ENCODE measurements at regions not wholly inside any gene's neighbourhood (a gene's known extent, or its start where the extent isn't known, plus 50 kb on each side); places are given as distances from the start of the nearest gene placed in this dataset.

DNA sequence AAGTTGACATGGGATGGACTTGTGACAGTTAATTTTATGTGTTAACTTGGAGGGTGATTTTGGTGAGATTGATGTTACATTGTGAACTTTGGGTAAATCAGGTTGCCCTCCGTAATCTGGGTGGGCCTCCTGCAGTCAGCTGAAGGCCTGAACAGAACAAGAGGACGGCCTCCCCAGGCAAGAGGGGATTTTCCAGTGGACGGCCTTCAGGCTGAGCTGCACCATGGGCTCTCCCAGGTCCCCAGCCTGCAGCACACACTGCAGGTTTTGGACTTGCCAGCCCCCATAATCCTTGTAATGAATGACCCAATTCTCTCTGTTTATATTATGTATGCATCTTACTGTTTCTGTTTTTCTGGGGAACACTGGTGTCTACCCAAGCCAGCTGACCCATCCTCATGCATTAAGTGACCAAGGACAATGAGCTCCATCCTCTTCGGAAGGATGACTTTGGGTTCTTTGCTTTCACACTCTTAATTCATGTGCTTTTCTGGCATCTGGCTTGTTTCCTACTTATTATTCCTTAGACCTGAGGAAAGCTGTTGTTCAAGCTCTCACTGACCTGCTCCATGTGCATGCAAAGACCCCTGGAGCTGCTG, 64.2 kb downstream of the DACT2 start:
- 95 to 96% methylated on average over 4 of the region's 4 CpGs for WGBS, 2 donors
- DNase-seq, result no peak
- no peak for TF ChIP-seq POLR2A (IDR thresholded peaks at IDR 0.05)
- TF ChIP-seq, protein P1, sequence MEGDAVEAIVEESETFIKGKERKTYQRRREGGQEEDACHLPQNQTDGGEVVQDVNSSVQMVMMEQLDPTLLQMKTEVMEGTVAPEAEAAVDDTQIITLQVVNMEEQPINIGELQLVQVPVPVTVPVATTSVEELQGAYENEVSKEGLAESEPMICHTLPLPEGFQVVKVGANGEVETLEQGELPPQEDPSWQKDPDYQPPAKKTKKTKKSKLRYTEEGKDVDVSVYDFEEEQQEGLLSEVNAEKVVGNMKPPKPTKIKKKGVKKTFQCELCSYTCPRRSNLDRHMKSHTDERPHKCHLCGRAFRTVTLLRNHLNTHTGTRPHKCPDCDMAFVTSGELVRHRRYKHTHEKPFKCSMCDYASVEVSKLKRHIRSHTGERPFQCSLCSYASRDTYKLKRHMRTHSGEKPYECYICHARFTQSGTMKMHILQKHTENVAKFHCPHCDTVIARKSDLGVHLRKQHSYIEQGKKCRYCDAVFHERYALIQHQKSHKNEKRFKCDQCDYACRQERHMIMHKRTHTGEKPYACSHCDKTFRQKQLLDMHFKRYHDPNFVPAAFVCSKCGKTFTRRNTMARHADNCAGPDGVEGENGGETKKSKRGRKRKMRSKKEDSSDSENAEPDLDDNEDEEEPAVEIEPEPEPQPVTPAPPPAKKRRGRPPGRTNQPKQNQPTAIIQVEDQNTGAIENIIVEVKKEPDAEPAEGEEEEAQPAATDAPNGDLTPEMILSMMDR (IDR thresholded peaks at IDR 0.05), result no peak
- H3K36me3 ChIP-seq, result no peaks in the 10 kb centered on the region
- H3K27ac ChIP-seq, result no peak overlapping the region
- no peaks in the 10 kb centered on the region for H3K9me3 ChIP-seq
- intact Hi-C loops (cut with DNase I), result no loop called here
- H3K27me3 ChIP-seq, result no peaks in the 10 kb centered on the region
- no peaks in the 10 kb centered on the region for H3K4me1 ChIP-seq
- no peak overlapping the region for H3K4me3 ChIP-seq (replicated peaks in 1 of 3)

DNA sequence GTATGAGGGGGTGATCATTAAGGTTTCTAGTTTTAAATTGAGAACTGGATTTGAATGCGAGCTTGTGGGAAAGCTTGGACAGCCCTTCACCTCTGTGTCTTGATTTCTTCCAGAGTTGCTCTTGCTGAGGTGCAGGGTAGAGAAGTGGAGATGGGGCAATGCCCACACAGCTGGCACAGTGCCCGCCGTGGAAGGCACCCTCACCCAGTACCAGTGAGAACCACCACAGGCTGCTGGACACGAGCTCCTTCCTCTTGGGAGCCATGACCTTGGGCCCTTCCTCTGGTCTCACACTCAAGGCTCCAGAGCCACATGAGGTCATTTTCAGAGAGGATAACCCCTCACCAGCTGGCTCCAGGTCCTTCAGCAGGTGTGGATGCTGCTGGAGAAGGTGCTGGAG, 67.3 kb downstream of the DACT2 start:
- intact Hi-C loops (cut with DNase I), result no loop called here
- Histone ChIP-seq H3K4me3 (replicated peaks in 1 of 3) (no peak overlapping the region), H3K27me3 (no peaks in the 10 kb centered on the region), H3K27ac (no peak overlapping the region), H3K9me3 (no peaks in the 10 kb centered on the region), H3K36me3 (no peaks in the 10 kb centered on the region), H3K4me1 (peaks cover 0 to 12% of the 10 kb centered on the region in 2 donors)
- TF ChIP-seq, protein P1 (IDR thresholded peaks at IDR 0.05), result no peak
- TF ChIP-seq POLR2A (IDR thresholded peaks at IDR 0.05), result no peak
- WGBS, 2 donors, result 88 to 97% methylated on average over 4 of the region's 4 CpGs
- DNase-seq, result no peak

DNA sequence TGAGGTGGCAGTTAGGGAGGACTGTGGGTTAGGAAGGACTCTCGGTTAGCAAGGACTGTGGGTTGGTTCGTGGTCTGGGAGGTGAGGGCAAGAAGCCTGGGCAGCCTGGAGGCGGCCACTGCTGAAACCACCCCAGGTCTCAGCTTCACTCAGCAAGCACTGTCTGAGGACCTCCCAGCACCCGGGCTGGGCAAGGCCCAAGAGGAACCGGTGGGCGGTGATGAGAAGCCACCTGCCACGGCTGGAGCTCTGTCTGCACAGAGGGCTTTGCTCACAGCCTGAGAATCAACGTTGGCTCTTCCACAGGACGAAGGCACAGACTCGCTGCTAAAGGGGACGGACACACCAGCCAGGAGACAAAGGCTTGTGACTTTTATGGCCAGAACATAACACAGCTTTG, 69.3 kb downstream of the DACT2 start:
- Histone ChIP-seq H3K27me3 (no peaks in the 10 kb centered on the region), H3K4me3 (replicated peaks in 1 of 3) (no peak overlapping the region), H3K9me3 (no peaks in the 10 kb centered on the region), H3K4me1 (peaks cover 0 to 12% of the 10 kb centered on the region in 2 donors), H3K36me3 (no peaks in the 10 kb centered on the region), H3K27ac (no peak overlapping the region)
- DNase-seq, result no peak
- intact Hi-C loops (cut with DNase I), result no loop called here
- WGBS, 2 donors, result 87 to 95% methylated on average over 11 of the region's 11 CpGs
- no peak for TF ChIP-seq POLR2A (IDR thresholded peaks at IDR 0.05)
- TF ChIP-seq, protein P1 (IDR thresholded peaks at IDR 0.05), result no peak

DNA sequence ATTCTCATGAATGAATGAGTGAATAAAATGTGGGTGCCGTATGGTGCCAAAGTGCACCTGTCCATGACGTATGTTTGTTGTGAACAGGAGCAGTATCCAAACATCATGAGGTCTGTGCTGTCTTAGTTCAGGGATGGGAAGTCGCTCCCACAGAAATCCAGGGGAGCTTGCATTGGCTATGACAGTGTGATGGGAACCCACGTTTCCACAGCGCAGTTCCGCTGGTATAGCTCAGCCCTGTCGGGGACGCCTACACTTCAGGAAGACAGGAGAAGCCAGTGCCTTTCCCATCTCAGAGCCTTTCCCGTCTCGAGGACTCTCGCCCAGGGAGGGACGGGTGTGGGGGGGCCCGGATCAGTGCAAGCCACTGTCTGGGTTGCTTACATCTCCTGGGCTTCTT, 69.8 kb downstream of the DACT2 start:
- Histone ChIP-seq H3K4me3 (replicated peaks in 1 of 3) (no peak overlapping the region), H3K9me3 (no peaks in the 10 kb centered on the region), H3K27me3 (no peaks in the 10 kb centered on the region), H3K27ac (no peak overlapping the region), H3K36me3 (no peaks in the 10 kb centered on the region), H3K4me1 (peaks cover 4 to 12% of the 10 kb centered on the region in 2 donors)
- intact Hi-C loops (cut with DNase I), result no loop called here
- TF ChIP-seq POLR2A (IDR thresholded peaks at IDR 0.05), result no peak
- TF ChIP-seq, protein P1 (IDR thresholded peaks at IDR 0.05), result no peak
- DNase-seq, result no peak
- WGBS, 2 donors, result 91 to 97% methylated on average over 12 to 13 of the region's 13 CpGs

DNA sequence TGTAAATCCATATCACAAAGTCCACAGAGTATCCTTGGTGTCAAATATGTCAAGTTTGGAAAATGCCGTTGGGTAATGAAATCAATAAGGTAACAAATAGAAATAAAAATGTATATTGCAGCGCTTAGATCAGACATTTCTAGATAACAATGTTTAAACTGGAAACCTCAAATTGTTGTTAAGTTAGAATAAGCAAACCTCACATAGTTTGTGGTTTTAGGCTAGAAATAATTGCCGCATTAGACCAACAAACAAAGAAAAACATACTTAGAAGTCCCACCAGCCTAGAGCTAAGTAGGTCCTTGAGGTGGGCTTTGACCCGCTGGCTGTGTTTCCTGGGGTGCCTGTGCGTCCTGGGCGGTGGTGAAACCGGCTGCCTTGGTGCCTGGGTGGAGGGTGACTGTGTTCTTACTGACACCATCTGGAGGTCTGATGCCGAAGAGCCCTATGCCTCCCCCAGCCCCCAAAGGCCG, 71.4 kb downstream of the DACT2 start:
- Histone ChIP-seq H3K27ac (no peak overlapping the region), H3K9me3 (no peaks in the 10 kb centered on the region), H3K27me3 (no peaks in the 10 kb centered on the region), H3K36me3 (no peaks in the 10 kb centered on the region), H3K4me3 (replicated peaks in 1 of 3) (no peak overlapping the region), H3K4me1 (peaks cover 4 to 12% of the 10 kb centered on the region in 2 donors)
- TF ChIP-seq, protein P1 (IDR thresholded peaks at IDR 0.05), result no peak
- no peak for TF ChIP-seq POLR2A (IDR thresholded peaks at IDR 0.05)
- no peak for DNase-seq
- intact Hi-C loops (cut with DNase I), result no loop called here
- WGBS, 2 donors, result 59 to 65% methylated on average over 9 of the region's 9 CpGs
